ENCODE measurements at regions not wholly inside any gene's neighbourhood (a gene's known extent, or its start where the extent isn't known, plus 50 kb on each side); places are given as distances from the start of the nearest gene placed in this dataset.

- TF ChIP-seq ZFP36 (IDR thresholded peaks at IDR 0.05; ENCODE audit: borderline replicate concordance, partially characterized antibody) (no peak), RCOR1 (IDR thresholded peaks at IDR 0.05; ENCODE audit: low read depth, low read length) (no peak), EHMT2 (IDR thresholded peaks at IDR 0.05; ENCODE audit: low read depth) (no peak), BHLHE40 (IDR thresholded peaks at IDR 0.05; ENCODE audit: low read depth, low read length) (no peak), MAX (IDR thresholded peaks at IDR 0.05) (no peak), POLR2A (IDR thresholded peaks at IDR 0.05; ENCODE audit: low read length) (no peak), HDAC2 (IDR thresholded peaks at IDR 0.05) (no peak), RAD21 (conservative IDR thresholded peaks at IDR 0.05 in 1 of 2, IDR thresholded peaks at IDR 0.05 in 1 of 2) (no peak), USF2 (IDR thresholded peaks at IDR 0.05) (no peak)
- TF ChIP-seq, protein P1, sequence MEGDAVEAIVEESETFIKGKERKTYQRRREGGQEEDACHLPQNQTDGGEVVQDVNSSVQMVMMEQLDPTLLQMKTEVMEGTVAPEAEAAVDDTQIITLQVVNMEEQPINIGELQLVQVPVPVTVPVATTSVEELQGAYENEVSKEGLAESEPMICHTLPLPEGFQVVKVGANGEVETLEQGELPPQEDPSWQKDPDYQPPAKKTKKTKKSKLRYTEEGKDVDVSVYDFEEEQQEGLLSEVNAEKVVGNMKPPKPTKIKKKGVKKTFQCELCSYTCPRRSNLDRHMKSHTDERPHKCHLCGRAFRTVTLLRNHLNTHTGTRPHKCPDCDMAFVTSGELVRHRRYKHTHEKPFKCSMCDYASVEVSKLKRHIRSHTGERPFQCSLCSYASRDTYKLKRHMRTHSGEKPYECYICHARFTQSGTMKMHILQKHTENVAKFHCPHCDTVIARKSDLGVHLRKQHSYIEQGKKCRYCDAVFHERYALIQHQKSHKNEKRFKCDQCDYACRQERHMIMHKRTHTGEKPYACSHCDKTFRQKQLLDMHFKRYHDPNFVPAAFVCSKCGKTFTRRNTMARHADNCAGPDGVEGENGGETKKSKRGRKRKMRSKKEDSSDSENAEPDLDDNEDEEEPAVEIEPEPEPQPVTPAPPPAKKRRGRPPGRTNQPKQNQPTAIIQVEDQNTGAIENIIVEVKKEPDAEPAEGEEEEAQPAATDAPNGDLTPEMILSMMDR (IDR thresholded peaks at IDR 0.05): no peak
Measured at GRCh38 chr3:161577662-161578061, 81.1 kb downstream of the OTOL1 start.

All from A549 (cell line).